SW480 (cell line): ENCODE measurements at regions not wholly inside any gene's neighbourhood (a gene's known extent, or its start where the extent isn't known, plus 50 kb on each side); places are given as distances from the start of the nearest gene placed in this dataset.

Experiments
- DNase-seq: peaks from one replicate; pipeline ENCODE4 v3.0.0-alpha.2; 2016; ENCODE audit warnings: low spot score

DNA sequence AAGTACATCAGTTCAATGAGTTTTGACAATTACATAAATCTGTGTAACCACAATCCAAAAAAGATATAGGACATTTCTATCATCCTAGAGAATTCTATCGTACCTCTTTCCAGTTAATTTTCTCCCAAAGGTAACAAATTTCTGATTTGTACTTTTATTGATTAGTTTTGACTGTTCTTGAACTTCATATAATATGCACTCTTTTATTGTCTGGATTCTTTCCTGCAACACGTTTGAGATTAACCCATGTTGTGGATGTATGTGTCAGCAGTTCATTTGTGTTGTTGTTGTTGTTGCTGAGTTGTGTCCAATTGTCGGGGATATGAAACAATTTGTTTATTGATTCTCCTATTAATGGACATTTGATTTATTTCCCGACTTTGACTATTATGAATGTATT, 145.9 kb upstream of the WDR11 start:
- DNase-seq: no peak

DNA sequence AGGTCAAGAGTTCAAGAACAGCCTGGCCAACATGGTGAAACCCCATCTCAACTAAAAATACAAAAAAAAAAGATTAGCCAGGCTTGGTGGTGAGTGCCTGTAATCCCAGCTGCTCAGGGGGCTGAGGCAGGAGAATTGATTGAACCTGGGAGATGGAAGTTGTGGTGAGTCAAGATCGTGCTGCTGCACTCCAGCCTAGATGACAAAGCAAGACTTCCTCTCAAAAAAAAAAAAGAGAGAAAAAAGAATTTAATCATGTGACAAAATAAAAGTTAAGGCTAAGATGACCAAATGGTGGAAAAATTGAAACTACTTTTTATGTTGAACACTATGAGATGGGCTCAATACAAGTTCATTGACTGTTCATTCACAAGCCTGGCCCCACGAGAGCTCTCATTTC, 141.1 kb upstream of the WDR11 start:
- DNase-seq: no peak

- DNase-seq: no peak
These were observed 139.3 kb upstream of the WDR11 start for GRCh38 chr10:120711860-120712259.

DNA sequence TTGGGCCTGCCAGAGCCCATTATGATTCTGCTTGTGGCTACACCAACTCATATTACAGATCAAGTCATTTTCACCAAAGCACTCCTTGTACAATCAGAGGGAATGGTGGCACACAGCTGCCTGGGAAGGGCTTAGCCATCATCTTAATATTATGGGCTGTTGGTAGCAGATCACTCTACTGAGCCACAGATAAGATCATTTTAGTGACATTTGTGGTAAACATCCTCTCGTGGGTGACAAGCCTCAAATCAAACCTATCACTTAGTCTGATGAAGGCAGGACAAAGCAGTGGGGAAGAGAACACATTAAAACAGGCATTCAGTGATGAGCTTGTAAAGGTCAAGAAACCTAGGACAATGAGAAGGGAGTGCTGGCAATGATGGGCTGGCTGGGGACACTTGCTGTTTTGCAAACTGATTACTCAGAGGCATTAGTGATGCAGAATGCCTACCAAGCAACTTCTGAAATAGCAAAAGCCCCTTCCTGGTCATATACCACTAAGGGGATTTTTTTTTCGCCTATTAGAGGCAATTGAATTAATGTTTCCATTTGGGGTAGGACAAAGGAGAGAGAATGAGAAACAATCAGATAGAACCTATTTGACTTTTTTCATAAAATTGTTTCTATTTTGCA, 137.5 kb upstream of the WDR11 start:
- DNase-seq: no peak

DNA sequence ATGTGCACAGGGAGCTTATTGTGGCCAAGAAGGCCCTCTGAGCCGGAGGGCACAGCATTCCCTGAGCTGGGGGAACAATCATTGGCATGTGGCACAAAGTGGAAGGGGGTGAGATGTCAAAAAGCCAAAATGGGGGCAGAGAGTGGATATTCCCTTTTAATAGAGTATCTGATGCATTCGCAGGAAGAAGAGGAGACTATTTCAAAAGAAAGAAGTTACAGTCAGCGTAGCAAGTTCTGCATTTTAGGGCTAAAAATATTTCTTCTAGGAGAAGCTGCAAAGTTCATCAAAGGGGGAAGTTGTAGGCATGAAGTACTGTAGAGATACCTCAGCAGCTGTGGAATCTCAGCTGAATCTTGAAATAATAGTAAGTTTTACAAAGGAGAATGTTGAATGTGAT, 136.0 kb upstream of the WDR11 start:
- no peak for DNase-seq

DNA sequence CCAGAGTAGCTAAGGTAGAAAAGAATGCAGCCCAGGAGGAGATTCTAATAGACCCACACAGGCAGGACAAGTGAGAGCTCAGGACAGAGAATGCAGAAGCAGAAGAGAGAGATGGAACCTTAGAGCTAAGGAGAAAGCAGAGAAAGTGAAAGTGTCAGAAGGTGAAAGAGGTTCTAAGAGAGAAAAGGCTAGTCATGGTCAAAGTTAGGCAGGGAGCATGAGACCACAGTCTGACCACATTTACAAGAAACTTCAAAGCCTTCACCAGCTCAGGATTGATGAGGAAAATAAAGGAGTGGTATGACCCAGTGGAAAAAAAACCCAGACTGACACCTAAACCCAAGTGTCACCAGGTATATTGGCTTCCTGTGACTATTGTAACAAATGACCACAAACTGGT, 131.8 kb upstream of the WDR11 start:
- DNase-seq: peak; percentile 20

DNA sequence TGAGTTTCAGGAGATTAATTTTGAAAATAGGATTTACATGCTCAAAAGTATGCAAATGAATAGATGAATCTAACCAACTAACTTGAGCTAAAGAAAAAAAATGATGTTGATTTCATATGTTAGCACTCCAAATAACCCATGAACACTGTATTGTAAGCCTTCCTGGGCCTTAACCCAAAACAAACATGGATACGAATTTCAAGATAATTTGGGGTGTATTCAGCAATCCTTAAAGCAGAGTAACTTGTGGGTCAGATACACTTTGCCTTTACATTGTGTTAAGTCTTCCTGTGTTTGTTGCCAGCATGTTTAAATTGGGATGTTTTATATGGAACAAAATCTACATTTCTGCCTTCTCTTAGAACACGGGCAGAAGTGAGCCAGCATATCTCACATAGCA, 124.2 kb upstream of the WDR11 start:
- no peak for DNase-seq

- DNase-seq: no peak
These were observed 121.6 kb upstream of the WDR11 start for GRCh38 chr10:120729547-120729946.

- DNase-seq: no peak
These were observed 119.1 kb upstream of the WDR11 start for GRCh38 chr10:120732067-120732466.

- no peak for DNase-seq
These were observed 118.4 kb upstream of the WDR11 start for GRCh38 chr10:120732643-120733313.

DNA sequence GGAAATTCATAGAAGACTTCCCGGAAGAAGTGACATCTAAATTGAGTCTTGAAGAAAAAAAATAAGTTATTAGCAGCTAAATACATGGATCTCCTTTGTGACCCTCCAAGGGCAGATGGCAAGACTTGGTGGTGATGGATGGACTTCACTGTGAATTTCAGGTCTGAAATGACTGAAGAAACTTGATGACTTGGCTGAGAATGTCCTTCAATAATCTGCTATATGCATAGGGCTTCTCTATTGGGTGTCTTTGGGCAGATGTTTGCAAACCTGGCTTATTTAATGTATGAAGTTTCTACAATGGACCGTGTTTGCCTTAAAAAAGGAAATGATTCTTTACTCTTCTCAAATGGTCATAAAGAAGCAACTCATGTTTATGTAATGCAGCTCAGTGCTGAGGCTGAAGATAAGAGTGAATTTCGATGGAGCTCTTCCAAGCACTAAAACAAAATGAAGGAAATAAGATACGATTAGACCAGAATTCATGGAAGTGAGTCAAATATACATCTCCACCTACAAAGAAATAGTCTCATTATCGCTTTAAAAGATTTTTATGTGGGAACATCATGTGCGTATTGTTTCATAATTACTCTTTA, 116.6 kb upstream of the WDR11 start:
- no peak for DNase-seq

- DNase-seq: no peak
These were observed 115.8 kb upstream of the WDR11 start for GRCh38 chr10:120735315-120735714.

GRCh38 chr10:120735773-120736371, 115.3 kb upstream of the WDR11 start:
- peak; percentile 55 for DNase-seq

- no peak for DNase-seq
These were observed 114.8 kb upstream of the WDR11 start for GRCh38 chr10:120736377-120736776.

DNA sequence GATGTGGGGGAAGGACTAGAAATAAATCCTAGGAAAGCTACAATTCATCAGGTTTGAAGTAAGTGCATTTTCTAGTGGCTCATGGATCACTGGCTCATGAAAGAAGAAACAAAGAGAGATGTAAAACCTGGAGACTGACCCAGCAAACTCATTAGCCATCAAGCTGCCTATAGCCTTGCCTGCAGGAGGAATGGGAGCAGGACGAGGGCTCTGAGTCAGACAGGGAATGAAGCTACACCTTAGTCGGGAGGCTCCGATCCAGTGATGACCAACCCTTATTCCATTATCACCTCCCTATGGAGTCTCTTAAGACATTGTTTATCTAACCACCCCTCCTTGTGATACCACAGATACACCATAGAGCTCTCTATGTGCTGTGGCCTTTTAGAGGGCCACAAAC, 112.5 kb upstream of the WDR11 start:
- DNase-seq: peak; percentile 4

- DNase-seq: no peak
These were observed 109.8 kb upstream of the WDR11 start for GRCh38 chr10:120741396-120741795.

GRCh38 chr10:120742373-120742772, 108.8 kb upstream of the WDR11 start:
- no peak for DNase-seq

GRCh38 chr10:120744040-120744439, 107.1 kb upstream of the WDR11 start:
- DNase-seq: no peak

GRCh38 chr10:120746001-120746777, 105.0 kb upstream of the WDR11 start:
- DNase-seq: no peak

DNA sequence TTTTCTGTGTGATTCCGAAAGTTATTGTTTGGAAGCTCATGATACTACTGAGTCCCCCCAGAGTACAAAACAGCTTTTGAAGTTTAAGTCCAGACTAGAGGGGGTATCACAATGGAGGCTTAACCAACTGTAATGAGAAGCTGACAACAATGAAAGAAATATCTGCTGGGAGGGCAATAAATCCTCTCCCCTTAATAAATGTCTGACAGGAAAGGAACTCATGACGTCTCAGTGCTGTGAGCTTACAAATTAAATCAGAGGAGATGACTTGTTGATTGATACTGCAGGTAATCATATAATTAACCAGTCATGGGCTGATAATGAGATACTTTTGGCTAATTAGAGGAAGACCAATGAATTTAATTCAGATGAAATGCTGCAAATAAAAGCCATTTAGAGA, 102.6 kb upstream of the WDR11 start:
- no peak for DNase-seq

GRCh38 chr10:120749072-120749471, 102.1 kb upstream of the WDR11 start:
- DNase-seq: no peak

- no peak for DNase-seq
These were observed 101.2 kb upstream of the WDR11 start for GRCh38 chr10:120749856-120750566.
